Peyer's patch (tissue), 4 donors: ENCODE measurements at regions not wholly inside any gene's neighbourhood (a gene's known extent, or its start where the extent isn't known, plus 50 kb on each side); places are given as distances from the start of the nearest gene placed in this dataset.

ENCODE experiments used
- DNase-seq, 3 donors: peaks; one replicate each; pipeline ENCODE4 v3.0.0-alpha.2; 2017 to 2019
- H3K27ac ChIP-seq, 4 donors: fragments of 200-600 bp; sonication (generic); one replicate each; pipeline ENCODE4 v1.5.1; 2016 to 2019
- H3K27me3 ChIP-seq, 2 donors: fragments of 200-600 bp; sonication (generic); one replicate each; pipeline ENCODE4 v1.5.1; 2019
- H3K36me3 ChIP-seq, 3 donors: fragments of 200-600 bp; sonication (generic); one replicate each; pipeline ENCODE4 v1.5.1; 2016 to 2019
- H3K4me1 ChIP-seq, 4 donors: fragments of 200-600 bp; sonication (generic); one replicate each; pipeline ENCODE4 v1.5.1; 2016 to 2019
- H3K4me3 ChIP-seq, 4 donors: fragments of 200-600 bp; sonication (generic); 1 replicate in 3 of 4; 2 replicates in 1 of 4; pipeline ENCODE4 v1.5.1; 2016 to 2019; ENCODE audit warnings: mild to moderate bottlenecking in 1 of 4
- H3K9me3 ChIP-seq, 4 donors: fragments of 200-600 bp; sonication (generic); one replicate each; pipeline ENCODE4 v1.5.1; 2016 to 2019; ENCODE audit warnings: mild to moderate bottlenecking in 1 of 4
- POLR2A ChIP-seq, 2 donors: fragments of 450-650 bp; IDR thresholded peaks; one replicate each; pipeline ENCODE4 v1.5.1; 2017; ENCODE audit warnings: antibody characterized with exemption in 2 of 2, mild to moderate bottlenecking in 2 of 2, moderate library complexity in 2 of 2
- TF ChIP-seq, protein P1 (sequence below), 6 experiments: fragments of 450-650 bp in 4 of 6; fragments of 200-600 bp in 2 of 6; sonication (generic) in 1 of 6; IDR thresholded peaks; one replicate each; pipeline ENCODE4 v1.5.1; 2017 to 2019; ENCODE audit warnings: antibody characterized with exemption in 6 of 6, mild to moderate bottlenecking in 3 of 6, moderate library complexity in 1 of 6

- H3K27ac ChIP-seq, result peak overlapping the region in 3 of 4 donors; percentile 39 to 73 (median 42)
These were observed 53.6 kb upstream of the CAB39 start for GRCh38 chr2:230658877-230659652.

DNA sequence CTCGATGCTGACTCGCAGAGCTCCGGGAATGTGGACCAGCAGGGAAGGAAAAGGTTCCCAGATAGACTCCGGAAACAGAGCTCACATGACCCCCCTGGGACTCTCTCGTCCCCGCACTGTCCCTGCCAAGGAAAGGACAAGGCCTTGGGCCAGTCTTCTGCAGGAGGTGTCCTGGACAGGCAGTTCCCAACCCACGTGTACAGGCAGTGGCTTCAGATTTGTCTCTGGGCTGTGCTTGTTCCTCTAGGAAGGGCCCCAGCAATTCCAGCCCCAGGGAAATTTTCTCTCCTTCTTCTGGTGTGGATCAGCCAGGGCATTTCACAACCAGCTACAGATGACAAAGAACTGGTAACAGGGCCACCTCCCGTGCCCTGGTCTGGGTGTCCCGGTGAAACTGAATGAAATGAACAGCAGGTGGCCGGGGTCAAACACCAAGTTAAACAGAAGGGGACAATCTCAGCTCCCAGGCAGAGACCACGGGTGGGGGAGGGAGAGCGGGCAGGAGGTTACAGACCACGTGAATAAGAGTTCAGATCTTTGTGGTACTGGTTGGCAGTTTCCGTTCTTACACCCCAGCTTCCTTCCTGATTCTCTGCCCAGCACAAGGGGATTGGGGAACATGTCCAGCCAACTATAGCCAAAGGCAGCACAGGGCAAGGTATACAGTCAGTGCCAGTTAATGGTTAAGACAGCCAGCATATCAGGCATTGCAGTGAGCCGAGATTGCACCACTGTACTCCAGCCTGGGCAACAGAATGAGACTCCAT, 52.2 kb upstream of the CAB39 start:
- no peaks in the 10 kb centered on the region for H3K9me3 ChIP-seq
- peak overlapping the region in 3 of 4 donors; percentile 12 to 73 (median 16) for H3K27ac ChIP-seq
- no peak overlapping the region for H3K4me3 ChIP-seq
- H3K4me1 ChIP-seq, result peaks cover 0 to 24% (median 14%) of the 10 kb centered on the region in 4 donors
- TF ChIP-seq, protein P1, sequence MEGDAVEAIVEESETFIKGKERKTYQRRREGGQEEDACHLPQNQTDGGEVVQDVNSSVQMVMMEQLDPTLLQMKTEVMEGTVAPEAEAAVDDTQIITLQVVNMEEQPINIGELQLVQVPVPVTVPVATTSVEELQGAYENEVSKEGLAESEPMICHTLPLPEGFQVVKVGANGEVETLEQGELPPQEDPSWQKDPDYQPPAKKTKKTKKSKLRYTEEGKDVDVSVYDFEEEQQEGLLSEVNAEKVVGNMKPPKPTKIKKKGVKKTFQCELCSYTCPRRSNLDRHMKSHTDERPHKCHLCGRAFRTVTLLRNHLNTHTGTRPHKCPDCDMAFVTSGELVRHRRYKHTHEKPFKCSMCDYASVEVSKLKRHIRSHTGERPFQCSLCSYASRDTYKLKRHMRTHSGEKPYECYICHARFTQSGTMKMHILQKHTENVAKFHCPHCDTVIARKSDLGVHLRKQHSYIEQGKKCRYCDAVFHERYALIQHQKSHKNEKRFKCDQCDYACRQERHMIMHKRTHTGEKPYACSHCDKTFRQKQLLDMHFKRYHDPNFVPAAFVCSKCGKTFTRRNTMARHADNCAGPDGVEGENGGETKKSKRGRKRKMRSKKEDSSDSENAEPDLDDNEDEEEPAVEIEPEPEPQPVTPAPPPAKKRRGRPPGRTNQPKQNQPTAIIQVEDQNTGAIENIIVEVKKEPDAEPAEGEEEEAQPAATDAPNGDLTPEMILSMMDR (IDR thresholded peaks at IDR 0.05), result peak in 1 of 6 experiments; percentile 5
- no peak for TF ChIP-seq POLR2A (IDR thresholded peaks at IDR 0.05)
- no peaks in the 10 kb centered on the region for H3K36me3 ChIP-seq
- peak in 2 of 3 donors; percentile 83 to 87 for DNase-seq
- H3K27me3 ChIP-seq, result no peaks in the 10 kb centered on the region

More at GRCh38 chr2:230658877-230659652, 53.6 kb upstream of the CAB39 start:
- no peak for TF ChIP-seq POLR2A (IDR thresholded peaks at IDR 0.05)
- TF ChIP-seq, protein P1 (IDR thresholded peaks at IDR 0.05), result no peak
- Histone ChIP-seq H3K4me3 (peak overlapping the region in 1 of 4 donors; percentile 12), H3K9me3 (no peaks in the 10 kb centered on the region), H3K4me1 (peaks cover 0 to 24% (median 14%) of the 10 kb centered on the region in 4 donors), H3K27me3 (no peaks in the 10 kb centered on the region), H3K36me3 (no peaks in the 10 kb centered on the region)
- DNase-seq, result no peak

DNA sequence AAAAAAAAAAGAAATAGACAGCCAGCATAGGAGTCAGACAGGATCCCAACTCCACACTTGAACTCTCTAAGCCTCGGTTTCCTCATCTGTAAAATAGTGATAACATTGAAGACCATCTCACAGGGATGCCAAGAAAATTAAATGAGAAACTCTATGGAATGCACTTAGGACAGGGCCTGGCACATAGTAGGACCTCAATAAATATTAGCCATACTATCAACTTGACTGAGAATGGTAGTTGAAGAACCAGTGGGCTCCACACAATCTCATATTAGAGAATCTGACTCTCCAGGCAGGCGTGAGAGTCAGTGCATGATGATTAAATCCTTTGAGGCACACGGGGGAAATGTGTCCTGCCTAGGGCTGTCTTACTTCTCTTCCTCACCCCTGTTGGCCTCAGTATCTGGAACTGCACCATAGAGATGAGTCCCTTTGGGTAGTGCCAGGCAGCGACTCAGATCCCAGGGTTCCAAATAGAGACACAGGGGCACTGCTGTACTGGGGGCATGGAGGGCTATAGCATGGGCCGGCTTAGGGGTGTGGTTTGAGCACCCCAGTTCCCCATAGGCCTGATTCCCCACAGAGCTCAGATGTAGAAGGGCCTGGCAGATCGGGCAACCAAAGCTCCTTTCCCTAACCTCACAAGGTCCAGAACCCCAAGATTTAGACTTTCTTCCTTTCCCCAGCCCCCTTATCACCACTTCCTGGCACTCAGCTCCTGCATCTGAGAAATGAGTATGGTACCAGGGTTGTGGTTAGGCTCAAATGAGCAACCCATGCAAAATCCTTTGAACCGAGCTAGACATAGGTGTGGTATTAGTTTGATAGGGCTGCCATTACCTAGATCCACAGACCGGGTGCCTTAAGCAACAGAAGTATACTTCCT, 51.3 kb upstream of the CAB39 start:
- H3K4me3 ChIP-seq, result no peak overlapping the region
- TF ChIP-seq, protein P1 (IDR thresholded peaks at IDR 0.05), result no peak
- TF ChIP-seq POLR2A (IDR thresholded peaks at IDR 0.05), result no peak
- peak in 2 of 3 donors; percentile 58 for DNase-seq
- H3K9me3 ChIP-seq, result no peaks in the 10 kb centered on the region
- H3K36me3 ChIP-seq, result no peaks in the 10 kb centered on the region
- H3K4me1 ChIP-seq, result peaks cover 0 to 24% (median 14%) of the 10 kb centered on the region in 4 donors
- no peaks in the 10 kb centered on the region for H3K27me3 ChIP-seq
- peak overlapping the region in 3 of 4 donors; percentile 12 to 73 (median 52) for H3K27ac ChIP-seq
